HG03565 (cell line): ENCODE measurements at regions not wholly inside any gene's neighbourhood (a gene's known extent, or its start where the extent isn't known, plus 50 kb on each side); places are given as distances from the start of the nearest gene placed in this dataset.

Source experiments
- ATAC-seq: cut with Tn5 transposase; IDR thresholded peaks from one replicate; pipeline ENCODE4 v1.9.1; 2021; ENCODE audit warnings: mild to moderate bottlenecking, moderate library complexity; ENCODE audit not compliant: unreplicated experiment

GRCh38 chr1:94620345-94621031, 78.9 kb upstream of the F3 start:
- no peak for ATAC-seq

- no peak for ATAC-seq
These were observed 78.2 kb upstream of the F3 start for GRCh38 chr1:94619731-94620130.

GRCh38 chr1:94617957-94618739, 76.6 kb upstream of the F3 start:
- no peak for ATAC-seq

DNA sequence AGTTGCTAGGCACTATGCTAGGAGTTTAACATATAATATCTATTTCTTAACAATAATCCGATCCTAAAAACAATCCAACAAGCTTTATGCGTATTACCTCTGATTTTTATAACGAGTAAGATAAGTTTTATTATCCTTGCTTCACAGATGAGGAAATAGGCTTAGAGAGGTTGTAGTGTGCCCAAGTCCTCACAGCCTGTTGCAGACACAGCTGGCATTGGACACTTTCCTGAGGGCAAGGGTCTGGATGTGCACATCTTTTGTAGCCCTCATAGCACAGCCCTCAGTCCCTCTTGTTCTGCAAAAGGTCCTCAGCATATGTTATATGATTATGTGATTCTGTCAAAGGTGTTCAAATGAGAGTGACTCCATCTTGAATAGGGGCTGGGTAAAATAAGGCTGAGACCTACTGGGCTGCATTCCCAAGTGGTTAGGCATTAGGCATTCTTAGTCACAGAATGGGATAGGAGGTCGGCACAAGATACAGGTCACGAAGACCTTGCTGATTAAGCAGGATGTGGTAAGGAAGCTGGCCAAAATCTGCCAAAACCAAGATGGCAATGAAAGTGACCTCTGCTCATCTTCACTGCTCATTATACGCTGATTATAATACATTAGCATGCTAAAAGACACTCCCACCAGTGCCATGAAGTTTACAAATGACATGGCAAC, 75.7 kb upstream of the F3 start:
- ATAC-seq, result no peak

DNA sequence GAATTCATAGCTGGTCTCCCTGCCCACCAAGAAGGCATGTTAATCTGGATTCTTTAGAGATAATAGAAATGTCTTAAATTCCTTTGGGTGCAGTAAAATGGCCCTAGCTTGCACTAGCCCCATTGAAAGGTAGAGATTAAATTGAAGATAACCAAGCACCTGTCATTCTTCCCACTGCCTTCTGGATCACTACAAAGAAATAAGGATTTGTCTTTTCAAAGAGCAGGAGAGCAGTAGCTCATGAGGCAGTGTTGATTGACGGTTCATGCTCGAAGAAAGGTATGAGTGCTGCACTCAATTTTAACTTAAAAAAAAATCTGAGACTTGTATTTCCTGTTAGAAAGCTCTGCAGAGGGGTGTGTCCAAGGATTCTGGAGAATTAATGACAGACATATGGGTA, 74.9 kb upstream of the F3 start:
- no peak for ATAC-seq

DNA sequence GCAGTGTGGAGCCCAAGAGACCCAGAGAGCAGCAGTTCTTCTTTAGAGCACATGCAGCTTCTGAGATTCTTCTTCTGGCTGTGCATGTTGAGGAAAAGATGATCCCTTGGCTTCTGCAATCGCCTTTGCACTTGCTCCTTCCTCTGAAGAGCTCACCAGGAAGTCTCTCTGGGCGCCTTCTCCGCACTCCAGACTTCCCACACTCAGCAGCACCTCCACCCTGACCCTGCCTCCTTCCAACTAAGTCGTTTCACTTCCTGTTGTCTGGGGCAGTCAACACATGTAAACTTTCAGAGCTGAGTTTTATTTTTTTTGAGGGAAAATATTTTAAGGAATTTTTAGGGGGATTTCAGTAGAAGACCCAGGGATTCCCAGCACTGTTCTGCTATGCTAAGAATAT, 73.4 kb upstream of the F3 start:
- ATAC-seq, result no peak

- no peak for ATAC-seq
These were observed 72.7 kb upstream of the F3 start for GRCh38 chr1:94614168-94614815.

DNA sequence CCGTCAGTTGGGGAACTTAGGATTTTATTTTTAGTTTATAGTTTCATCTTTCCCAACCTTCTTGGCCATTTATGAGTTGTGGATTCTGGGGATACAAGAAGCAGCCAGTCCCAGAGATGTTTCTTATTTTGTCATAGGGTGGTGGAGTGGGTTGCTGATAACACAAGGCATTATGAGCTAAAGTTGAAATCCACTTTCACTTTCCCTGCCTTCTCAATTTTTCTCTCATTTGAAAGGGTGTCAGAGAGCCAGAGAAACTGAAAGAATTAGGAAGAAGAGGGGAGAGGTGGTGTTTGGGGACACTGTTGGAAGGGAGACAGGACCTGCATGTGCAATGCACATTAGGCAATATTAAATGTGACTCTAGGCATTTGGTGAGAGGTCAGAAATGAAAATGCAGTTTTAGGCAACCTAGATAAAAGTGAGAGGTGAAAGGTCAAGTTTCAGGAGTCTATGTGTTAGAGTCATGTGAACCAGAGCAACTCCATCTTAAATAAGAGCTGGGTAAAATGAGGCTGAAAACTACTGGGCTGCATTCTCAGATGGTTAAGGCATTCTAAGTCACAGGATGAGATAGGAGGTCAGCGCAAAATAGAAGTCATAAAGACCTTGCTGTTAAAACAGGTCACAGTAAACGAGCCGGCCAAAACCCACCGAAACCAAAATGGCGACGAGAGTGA, 71.1 kb upstream of the F3 start:
- ATAC-seq, result no peak

GRCh38 chr1:94611681-94612475, 70.3 kb upstream of the F3 start:
- no peak for ATAC-seq

GRCh38 chr1:94609619-94610018, 68.1 kb upstream of the F3 start:
- ATAC-seq, result no peak

DNA sequence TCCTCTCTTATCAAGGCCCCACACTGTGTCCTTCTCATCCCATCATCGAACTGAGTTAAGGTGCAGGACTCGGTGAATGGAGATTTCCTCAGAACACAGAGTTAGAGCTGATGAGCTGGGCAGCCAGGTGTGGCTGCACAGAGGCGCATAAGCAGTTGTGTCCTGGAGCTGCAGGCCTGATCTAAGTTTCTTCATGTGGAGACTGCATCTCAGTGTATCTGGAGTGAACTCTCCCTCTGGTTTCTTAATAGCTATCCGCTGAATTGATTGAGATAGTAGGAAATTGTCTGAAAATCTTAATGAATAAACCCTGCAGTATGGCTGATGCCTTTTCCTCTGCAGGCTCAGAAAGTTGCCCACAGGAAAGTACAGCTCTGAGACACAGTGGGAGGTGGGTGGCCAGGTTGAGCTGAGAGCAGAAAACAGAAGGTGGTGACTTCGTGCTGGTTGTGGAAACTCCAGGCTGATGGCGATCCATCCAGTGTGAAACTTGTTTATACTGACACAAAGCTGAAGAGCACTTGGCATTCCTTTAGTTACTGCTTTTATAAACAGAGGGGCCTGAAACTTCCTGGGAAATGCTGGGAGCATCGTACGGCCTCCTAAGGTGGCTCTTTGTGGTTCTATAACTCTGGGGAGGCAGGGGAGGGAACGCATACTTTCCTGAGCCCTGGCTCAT, 67.4 kb upstream of the F3 start:
- no peak for ATAC-seq

- ATAC-seq, result no peak
These were observed 66.7 kb upstream of the F3 start for GRCh38 chr1:94608142-94608851.

DNA sequence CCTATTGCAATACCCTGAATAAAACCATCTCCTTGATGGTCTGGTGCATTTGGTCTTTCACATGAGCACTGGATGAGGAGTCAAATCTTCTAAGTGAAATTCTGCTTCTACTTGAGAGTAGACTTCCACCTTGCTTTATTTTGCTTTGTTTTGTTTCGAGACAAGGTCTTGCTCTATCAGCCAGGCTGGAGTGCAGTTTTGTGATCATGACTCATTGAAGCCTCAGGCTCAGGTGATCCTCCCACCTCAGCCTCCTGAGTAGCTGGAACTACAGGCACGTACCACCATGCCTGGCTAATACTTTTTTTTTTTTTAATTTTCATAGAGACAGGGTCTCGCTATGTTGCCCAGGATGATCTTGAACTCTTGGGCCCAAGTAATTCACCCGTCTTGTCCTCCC, 65.8 kb upstream of the F3 start:
- no peak for ATAC-seq

DNA sequence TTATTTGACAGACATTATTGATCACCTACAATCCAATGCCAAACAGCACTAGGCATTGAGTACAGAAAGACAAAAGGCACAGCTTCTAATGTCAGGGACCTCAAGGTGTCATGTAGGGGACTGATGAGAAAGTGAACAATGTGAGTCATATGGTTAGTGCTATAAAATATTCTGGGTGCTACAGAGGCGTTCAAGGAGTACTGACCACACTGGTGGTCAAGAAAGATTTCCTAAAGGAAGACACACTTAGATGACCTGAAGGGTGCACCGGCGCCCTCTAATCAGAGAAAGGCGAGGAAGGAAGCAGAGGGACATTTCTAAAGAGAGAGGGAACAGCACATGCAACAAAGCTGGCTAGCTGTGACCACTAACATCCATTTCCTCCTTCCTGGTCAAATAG, 64.9 kb upstream of the F3 start:
- ATAC-seq, result no peak

GRCh38 chr1:94603663-94604062, 62.1 kb upstream of the F3 start:
- ATAC-seq, result no peak

DNA sequence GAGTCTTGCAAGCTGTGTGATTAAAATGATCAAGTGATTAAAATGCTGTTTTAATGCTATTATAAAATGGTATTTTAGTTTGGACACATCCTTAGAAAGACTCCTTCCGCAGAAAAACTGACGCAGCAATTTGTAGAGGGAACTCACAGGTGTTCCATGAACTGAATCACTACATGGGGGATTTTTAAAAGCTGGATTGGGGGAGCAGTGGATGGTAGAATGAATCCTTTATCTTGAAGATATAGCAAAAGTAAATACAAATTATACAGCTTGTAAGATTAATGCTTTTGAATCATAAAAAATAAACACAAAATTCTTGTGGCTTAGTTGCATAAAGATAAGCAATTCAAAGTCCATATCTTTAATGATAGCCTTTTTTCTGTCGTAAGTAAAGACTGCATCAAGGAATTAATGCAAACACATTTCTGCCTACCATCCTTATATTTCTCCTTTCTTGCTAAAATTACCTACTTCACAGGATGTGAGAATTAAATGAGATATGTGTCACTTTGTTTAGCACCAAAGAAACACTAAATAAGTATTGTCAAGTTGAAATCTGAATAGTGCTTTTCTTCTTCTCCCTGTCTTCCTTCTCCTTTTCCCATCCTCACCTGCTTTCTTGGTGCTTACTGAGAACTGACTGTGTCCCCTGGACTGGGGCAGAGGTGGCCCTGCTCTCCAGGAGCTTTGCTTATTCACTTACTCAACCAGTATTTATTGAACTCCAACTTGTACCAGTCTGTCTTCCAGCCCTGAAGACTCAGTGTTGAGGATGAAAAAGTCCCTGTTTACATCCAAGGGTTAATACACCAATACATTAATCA, 61.5 kb upstream of the F3 start:
- ATAC-seq, result no peak

DNA sequence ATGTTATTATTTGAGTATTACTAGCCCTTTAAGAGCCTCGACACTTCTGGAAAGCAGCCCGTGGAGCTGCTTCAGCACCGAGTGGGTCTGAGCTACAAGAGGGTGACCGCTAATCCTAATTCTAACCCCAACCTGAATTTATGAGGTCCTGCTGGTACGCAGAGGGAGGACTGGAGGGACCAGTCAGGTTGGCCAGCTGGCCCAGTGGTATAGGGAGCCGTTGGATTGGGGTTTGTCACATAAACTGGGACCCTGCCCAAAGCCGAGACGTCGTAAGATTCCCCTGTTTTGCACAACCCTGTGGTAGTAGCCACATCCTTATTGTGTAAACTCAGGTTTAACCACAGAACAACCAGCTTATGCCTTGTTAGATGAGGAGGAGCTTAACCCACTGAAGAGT, 60.8 kb upstream of the F3 start:
- ATAC-seq, result no peak

- no peak for ATAC-seq
These were observed 59.0 kb upstream of the F3 start for GRCh38 chr1:94600556-94600955.
